PC-3 (cell line): ENCODE measurements at regions not wholly inside any gene's neighbourhood (a gene's known extent, or its start where the extent isn't known, plus 50 kb on each side); places are given as distances from the start of the nearest gene placed in this dataset.
A peak's percentile ranks its signal among the peaks of the same experiment; 100 is the strongest.

Experiments
- ATAC-seq: fragments of 200-7000 bp; cut with Tn5 transposase; 2 replicates; pipeline ENCODE4 v1.9.1; 2020; ENCODE audit warnings: mild to moderate bottlenecking, moderate library complexity
- BruUV-seq: library from RNA; stranded (reverse); fragments of 400-500 nt; replicated peaks from 2 replicates; lab custom pipeline; 2021; lab: Mats Ljungman, UMichigan
- CTCF ChIA-PET: fragments of 300-600 bp; sonication (Branson Sonifier 250); formaldehyde crosslinking; loops from one replicate; lab custom pipeline; 2022; ENCODE audit warnings: antibody characterized with exemption; lab: Charles Lee
- POLR2A ChIA-PET: fragments of 300-600 bp; sonication (Branson Sonifier 250); formaldehyde crosslinking; loops from one replicate; lab custom pipeline; 2022; ENCODE audit warnings: antibody characterized with exemption; ENCODE audit not compliant: unreplicated experiment; lab: Charles Lee
- DNase-seq: peaks from one replicate; pipeline ENCODE4 v3.0.0-alpha.2; 2015
- H2AFZ ChIP-seq: fragments of 300-600 bp; sonication (generic); 2 replicates; pipeline ENCODE4 v1.6.0; 2016; ENCODE audit warnings: antibody characterized with exemption, low read length
- H3F3A ChIP-seq: fragments of 300-600 bp; sonication (generic); one replicate; pipeline ENCODE4 v1.6.0; 2017; ENCODE audit warnings: antibody characterized with exemption, low read length, control low read depth, mild to moderate bottlenecking; ENCODE audit not compliant: unreplicated experiment
- H3K27ac ChIP-seq: fragments of 300-600 bp; sonication (generic); 2 replicates; pipeline ENCODE4 v1.5.1; 2016; ENCODE audit warnings: mild to moderate bottlenecking, low read length
- H3K27me3 ChIP-seq: fragments of 300-600 bp; sonication (generic); 2 replicates; pipeline ENCODE4 v1.6.1; 2016; ENCODE audit warnings: low read length, mixed read lengths
- H3K36me3 ChIP-seq: fragments of 300-600 bp; sonication (generic); 2 replicates; pipeline ENCODE4 v1.6.1; 2016; ENCODE audit warnings: low read depth, mixed run types, low read length, mixed read lengths
- H3K4me1 ChIP-seq: fragments of 300-600 bp; sonication (generic); 2 replicates; pipeline ENCODE4 v1.5.1; 2016; ENCODE audit warnings: low read length; ENCODE audit not compliant: insufficient read depth
- H3K4me2 ChIP-seq: fragments of 300-600 bp; sonication (generic); 2 replicates; pipeline ENCODE4 v1.6.0; 2016; ENCODE audit warnings: low read length
- H3K4me3 ChIP-seq: fragments of 300-600 bp; sonication (generic); 2 replicates; pipeline ENCODE4 v1.5.1; 2016; ENCODE audit warnings: mild to moderate bottlenecking, low read length, mixed read lengths
- H3K79me2 ChIP-seq: fragments of 300-600 bp; sonication (generic); 2 replicates; pipeline ENCODE4 v1.6.1; 2017; ENCODE audit warnings: low read length, mixed read lengths
- H3K9ac ChIP-seq: fragments of 300-600 bp; sonication (generic); 2 replicates; pipeline ENCODE4 v1.6.0; 2016; ENCODE audit warnings: mild to moderate bottlenecking, low read length
- H3K9me2 ChIP-seq: fragments of 300-600 bp; sonication (generic); replicated peaks from 2 replicates; pipeline ENCODE4 v1.6.1; 2016; ENCODE audit warnings: mixed run types, low read length, mixed read lengths
- H3K9me3 ChIP-seq: fragments of 300-600 bp; sonication (generic); 2 replicates; pipeline ENCODE4 v1.6.1; 2016; ENCODE audit warnings: low read length, mixed read lengths
- H4K20me1 ChIP-seq: fragments of 300-600 bp; sonication (generic); 2 replicates; pipeline ENCODE4 v1.6.1; 2016; ENCODE audit warnings: low read length, mixed read lengths
- EZH2 ChIP-seq: fragments of 300-600 bp; sonication (generic); IDR thresholded peaks from one replicate; pipeline ENCODE4 v1.6.1; 2017; ENCODE audit warnings: antibody characterized with exemption, mild to moderate bottlenecking, low read length; ENCODE audit not compliant: unreplicated experiment
- EZH2phosphoT487 ChIP-seq: fragments of 300-600 bp; sonication (generic); IDR thresholded peaks from 2 replicates; pipeline ENCODE4 v1.6.1; 2018; ENCODE audit warnings: mild to moderate bottlenecking, antibody characterized with exemption, low read length, borderline replicate concordance
- intact Hi-C: fragments of 100-400 bp; cut with micrococcal nuclease; formaldehyde crosslinking; loops from 2 replicates; pipeline ENCODE4 v1.9.0; 2023
- TF ChIP-seq, protein P1 (sequence below): fragments of 300-600 bp; sonication (generic); conservative IDR thresholded peaks from 2 replicates; pipeline ENCODE4 v1.5.1; 2017; ENCODE audit warnings: antibody characterized with exemption, low read depth, mild to moderate bottlenecking, low read length

DNA sequence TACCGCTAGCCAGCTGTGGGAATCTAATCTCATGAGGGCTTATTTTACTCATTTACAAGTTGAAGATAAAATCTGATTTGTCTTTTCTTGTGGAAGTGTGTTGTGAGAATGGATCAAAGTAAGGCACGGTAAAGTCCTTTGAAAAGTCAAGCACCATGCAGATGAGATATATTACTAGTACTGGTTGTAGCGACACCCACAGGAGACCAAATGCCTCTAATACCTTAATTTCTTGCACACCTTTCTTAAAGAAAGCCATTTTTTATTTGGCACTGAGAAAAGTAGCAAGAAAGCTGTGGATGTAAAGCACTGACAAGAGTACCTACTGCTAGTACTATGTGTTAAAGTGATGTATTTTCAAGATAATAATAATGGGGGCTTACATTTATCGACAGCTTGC, 191.0 kb upstream of the MMS22L start:
- H3K27ac ChIP-seq = no peak overlapping the region
- TF ChIP-seq EZH2 = no peak
- TF ChIP-seq EZH2phosphoT487 = no peak
- TF ChIP-seq, protein P1, sequence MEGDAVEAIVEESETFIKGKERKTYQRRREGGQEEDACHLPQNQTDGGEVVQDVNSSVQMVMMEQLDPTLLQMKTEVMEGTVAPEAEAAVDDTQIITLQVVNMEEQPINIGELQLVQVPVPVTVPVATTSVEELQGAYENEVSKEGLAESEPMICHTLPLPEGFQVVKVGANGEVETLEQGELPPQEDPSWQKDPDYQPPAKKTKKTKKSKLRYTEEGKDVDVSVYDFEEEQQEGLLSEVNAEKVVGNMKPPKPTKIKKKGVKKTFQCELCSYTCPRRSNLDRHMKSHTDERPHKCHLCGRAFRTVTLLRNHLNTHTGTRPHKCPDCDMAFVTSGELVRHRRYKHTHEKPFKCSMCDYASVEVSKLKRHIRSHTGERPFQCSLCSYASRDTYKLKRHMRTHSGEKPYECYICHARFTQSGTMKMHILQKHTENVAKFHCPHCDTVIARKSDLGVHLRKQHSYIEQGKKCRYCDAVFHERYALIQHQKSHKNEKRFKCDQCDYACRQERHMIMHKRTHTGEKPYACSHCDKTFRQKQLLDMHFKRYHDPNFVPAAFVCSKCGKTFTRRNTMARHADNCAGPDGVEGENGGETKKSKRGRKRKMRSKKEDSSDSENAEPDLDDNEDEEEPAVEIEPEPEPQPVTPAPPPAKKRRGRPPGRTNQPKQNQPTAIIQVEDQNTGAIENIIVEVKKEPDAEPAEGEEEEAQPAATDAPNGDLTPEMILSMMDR = no peak
- H3F3A ChIP-seq = no peaks in the 10 kb centered on the region
- 0 out of 2 replicates have a peak, but pooled peaks cover 5% of the 10 kb centered on the region for H3K27me3 ChIP-seq
- ChIA-PET POLR2A (no interaction called here), CTCF (no interaction called here)
- intact Hi-C loops = no loop called here
- ATAC-seq (no peak), DNase-seq (no peak)
- H2AFZ ChIP-seq = no peak overlapping the region
- H3K9me3 ChIP-seq = no peaks in the 10 kb centered on the region
- H3K4me1 ChIP-seq = no peaks in the 10 kb centered on the region
- BruUV-seq = no TSS peak
- no peaks in the 10 kb centered on the region for H3K9me2 ChIP-seq
- H3K9ac ChIP-seq = no peak overlapping the region
- no peak overlapping the region for H3K4me3 ChIP-seq
- H3K36me3 ChIP-seq = no peaks in the 10 kb centered on the region
- no peak overlapping the region for H3K4me2 ChIP-seq
- H3K79me2 ChIP-seq = no peaks in the 10 kb centered on the region
- H4K20me1 ChIP-seq = no peaks in the 10 kb centered on the region

DNA sequence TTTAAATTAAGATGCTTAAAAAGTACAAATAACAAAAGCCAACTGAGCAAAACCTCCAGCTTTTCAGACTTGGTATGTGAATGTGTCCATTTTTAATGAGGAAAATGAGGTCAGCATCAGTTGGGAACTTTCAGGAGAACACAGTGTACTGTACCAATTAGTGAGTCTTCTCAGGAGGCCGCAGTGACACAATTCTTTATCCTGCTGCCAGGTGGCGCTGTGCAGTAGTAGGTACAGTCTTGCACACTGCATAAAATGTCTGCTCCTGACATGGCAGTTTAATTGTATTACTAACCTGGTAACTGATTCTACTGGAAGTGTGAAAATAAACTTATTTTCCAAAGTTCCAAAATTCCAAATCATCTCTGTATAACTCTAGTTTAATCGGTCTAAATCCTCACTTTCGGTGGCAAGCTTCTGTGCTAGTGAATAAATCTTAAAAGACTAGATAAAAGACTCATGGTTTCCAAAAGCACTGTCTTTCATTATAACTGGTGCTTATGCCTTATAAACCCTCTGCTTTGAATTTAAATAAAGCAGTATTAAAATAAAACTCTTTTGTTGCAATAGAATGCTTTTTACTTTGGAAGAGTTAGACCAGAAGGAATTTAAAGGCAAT, 214.8 kb upstream of the MMS22L start:
- Histone ChIP-seq H3F3A (no peaks in the 10 kb centered on the region), H3K9me3 (no peaks in the 10 kb centered on the region), H4K20me1 (no peaks in the 10 kb centered on the region), H3K9me2 (no peaks in the 10 kb centered on the region), H3K4me2 (no peak overlapping the region), H3K4me1 (no peaks in the 10 kb centered on the region), H3K27me3 (peaks cover 8% of the 10 kb centered on the region; the same call in 1 of the 2 replicates), H3K79me2 (no peaks in the 10 kb centered on the region), H3K36me3 (no peaks in the 10 kb centered on the region), H2AFZ (peak overlapping the region; percentile 65), H3K9ac (no peak overlapping the region), H3K27ac (no peak overlapping the region), H3K4me3 (no peak overlapping the region)
- intact Hi-C loops = loop anchor here (1.0 to 5.0 kb wide), 3 partner anchors 427 to 1621 kb away; no protein-coding TSS in a partner anchor
- ChIA-PET CTCF (no interaction called here), POLR2A (no interaction called here)
- DNase-seq = peak; percentile 68
- no TSS peak for BruUV-seq
- TF ChIP-seq EZH2phosphoT487 = no peak
- TF ChIP-seq EZH2 = no peak
- TF ChIP-seq, protein P1 = peak; percentile 80
- ATAC-seq = peak; percentile 84

DNA sequence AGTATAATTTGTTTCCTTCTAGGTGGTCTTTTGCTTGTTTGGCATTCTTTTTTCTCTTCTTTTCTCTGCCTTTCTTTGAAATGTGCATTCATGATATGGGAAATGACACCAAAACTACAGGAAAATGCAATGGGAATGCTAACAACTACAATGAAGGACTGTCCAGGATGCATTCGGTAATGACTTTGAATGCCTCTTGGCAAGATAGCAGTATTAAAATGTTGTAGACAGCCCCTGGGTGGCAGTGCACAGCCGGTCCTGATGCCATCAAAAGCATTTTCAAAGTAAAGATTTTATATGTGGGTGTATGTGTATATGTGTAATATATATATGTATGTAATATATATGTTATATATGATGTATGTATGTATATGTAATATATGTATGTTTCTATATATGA, 218.8 kb upstream of the MMS22L start:
- intact Hi-C loops = no loop called here
- POLR2A ChIA-PET = no interaction called here
- TF ChIP-seq EZH2phosphoT487 (no peak), EZH2 (no peak)
- TF ChIP-seq, protein P1 = no peak
- no TSS peak for BruUV-seq
- Histone ChIP-seq H3K9ac (no peak overlapping the region), H3K4me3 (no peak overlapping the region), H3K27ac (no peak overlapping the region), H2AFZ (no peak overlapping the region), H3F3A (no peaks in the 10 kb centered on the region), H3K9me3 (no peaks in the 10 kb centered on the region), H4K20me1 (no peaks in the 10 kb centered on the region), H3K27me3 (peaks cover 8% of the 10 kb centered on the region; the same call in 1 of the 2 replicates), H3K79me2 (no peaks in the 10 kb centered on the region), H3K9me2 (no peaks in the 10 kb centered on the region), H3K4me1 (no peaks in the 10 kb centered on the region), H3K36me3 (no peaks in the 10 kb centered on the region), H3K4me2 (no peak overlapping the region)
- ATAC-seq (no peak), DNase-seq (no peak)
- CTCF ChIA-PET = no interaction called here
